Astrocyte (in vitro differentiated cells and primary cell): ENCODE measurements at regions not wholly inside any gene's neighbourhood (a gene's known extent, or its start where the extent isn't known, plus 50 kb on each side); places are given as distances from the start of the nearest gene placed in this dataset.

Experiments used
- CTCF ChIP-seq: IDR thresholded peaks from 2 replicates; pipeline ENCODE4 v1.5.1; 2011; ENCODE audit warnings: low read depth, mild to moderate bottlenecking, inconsistent platforms, low read length, moderate library complexity; ENCODE audit not compliant: insufficient read depth
- EZH2 ChIP-seq: IDR thresholded peaks from 2 replicates; pipeline ENCODE4 v1.6.1; 2012; ENCODE audit warnings: mild to moderate bottlenecking, low read length, inconsistent platforms; ENCODE audit not compliant: insufficient read depth

GRCh38 chr1:39139723-39140360 is 64.7 kb upstream of the MACF1 start:
- TF ChIP-seq CTCF = no peak
- TF ChIP-seq EZH2 = no peak
